ENCODE measurements at regions not wholly inside any gene's neighbourhood (a gene's known extent, or its start where the extent isn't known, plus 50 kb on each side); places are given as distances from the start of the nearest gene placed in this dataset.
A peak's percentile ranks its signal among the peaks of the same experiment; 100 is the strongest.

- H3K79me1 ChIP-seq (ENCODE audit: low read depth in 1 of 2, low read length in 2 of 2) = no peaks in the 10 kb centered on the region
- H4K91ac ChIP-seq (ENCODE audit: insufficient read depth, low read depth, low read length) = no peak overlapping the region; the same call in 1 of the 2 replicates
- H3K4me3 ChIP-seq (ENCODE audit: insufficient read depth, low read depth, low read length) = no peak overlapping the region
- in situ Hi-C loops (cut with MboI; ENCODE audit: low sequenced_read_pairs) (no loop called here), intact Hi-C loops (cut with micrococcal nuclease) (no loop called here), dilution Hi-C loops (cut with HindIII; ENCODE audit: low sequenced_read_pairs, unreplicated experiment) (no loop called here)
- no peak for TF ChIP-seq FOS (IDR thresholded peaks at IDR 0.05; ENCODE audit: low read depth, low read length)
- no peak for TF ChIP-seq RAD21 (IDR thresholded peaks at IDR 0.05; ENCODE audit: low read length)
- TF ChIP-seq, protein P1, sequence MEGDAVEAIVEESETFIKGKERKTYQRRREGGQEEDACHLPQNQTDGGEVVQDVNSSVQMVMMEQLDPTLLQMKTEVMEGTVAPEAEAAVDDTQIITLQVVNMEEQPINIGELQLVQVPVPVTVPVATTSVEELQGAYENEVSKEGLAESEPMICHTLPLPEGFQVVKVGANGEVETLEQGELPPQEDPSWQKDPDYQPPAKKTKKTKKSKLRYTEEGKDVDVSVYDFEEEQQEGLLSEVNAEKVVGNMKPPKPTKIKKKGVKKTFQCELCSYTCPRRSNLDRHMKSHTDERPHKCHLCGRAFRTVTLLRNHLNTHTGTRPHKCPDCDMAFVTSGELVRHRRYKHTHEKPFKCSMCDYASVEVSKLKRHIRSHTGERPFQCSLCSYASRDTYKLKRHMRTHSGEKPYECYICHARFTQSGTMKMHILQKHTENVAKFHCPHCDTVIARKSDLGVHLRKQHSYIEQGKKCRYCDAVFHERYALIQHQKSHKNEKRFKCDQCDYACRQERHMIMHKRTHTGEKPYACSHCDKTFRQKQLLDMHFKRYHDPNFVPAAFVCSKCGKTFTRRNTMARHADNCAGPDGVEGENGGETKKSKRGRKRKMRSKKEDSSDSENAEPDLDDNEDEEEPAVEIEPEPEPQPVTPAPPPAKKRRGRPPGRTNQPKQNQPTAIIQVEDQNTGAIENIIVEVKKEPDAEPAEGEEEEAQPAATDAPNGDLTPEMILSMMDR (conservative IDR thresholded peaks at IDR 0.05; ENCODE audit: low read depth, low read length) = no peak
- TF ChIP-seq MAFK (IDR thresholded peaks at IDR 0.05; ENCODE audit: low read depth, low read length) = no peak
- no peak overlapping the region for H2AK9ac ChIP-seq (replicated peaks; ENCODE audit: low read depth, low read length, poor library complexity)
- peak overlapping the region in 1 of 2 experiments; percentile 27; a peak in 1 of 4 replicates for H4K8ac ChIP-seq (ENCODE audit: low read depth in 2 of 2, low read length in 2 of 2)
- peak overlapping the region; percentile 76 for H3K4ac ChIP-seq (ENCODE audit: low read depth, low read length)
- ATAC-seq (ENCODE audit: low read depth) (no peak), DNase-seq (no peak)
- peaks cover 2% of the 10 kb centered on the region; the same call in 1 of the 2 replicates for H3K9me1 ChIP-seq (ENCODE audit: insufficient read depth, low read length)
- peak overlapping the region; percentile 70; the same call in 1 of the 2 replicates for H2AK5ac ChIP-seq (ENCODE audit: low read depth, low read length)
- no peaks in the 10 kb centered on the region for H3K9me3 ChIP-seq (ENCODE audit: control insufficient read depth, insufficient read depth, low read length)
- peaks cover 3% of the 10 kb centered on the region for H3K4me1 ChIP-seq (ENCODE audit: control insufficient read depth, insufficient read depth, low read length)
- H3K27ac ChIP-seq (ENCODE audit: insufficient read depth, low read length) = peak overlapping the region; percentile 47; the same call in 1 of the 2 replicates
- ChIA-PET CTCF (no interaction called here), POLR2A (ENCODE audit: unreplicated experiment) (no interaction called here)
- no peak overlapping the region for H3K23ac ChIP-seq (ENCODE audit: low read depth, low read length)
- H3K4me2 ChIP-seq (ENCODE audit: low read depth, low read length) = peak overlapping the region; percentile 43; the same call in 1 of the 2 replicates
- no TSS peak for BruUV-seq (replicated peaks)
- no peak overlapping the region for H2BK5ac ChIP-seq (ENCODE audit: low read depth, low read length, poor library complexity, severe bottlenecking)
- peak overlapping the region; percentile 73 for H2BK20ac ChIP-seq (ENCODE audit: low read depth, low read length)
- H3K9ac ChIP-seq (ENCODE audit: low read depth, low read length) = no peak overlapping the region
- no peaks in the 10 kb centered on the region for H4K20me1 ChIP-seq (ENCODE audit: insufficient read depth, low read length)
- peak overlapping the region; percentile 78 for H2BK120ac ChIP-seq (ENCODE audit: low read depth, low read length)
- H3K56ac ChIP-seq (ENCODE audit: extremely low read depth, insufficient read depth, low read length) = no peak overlapping the region
- no peak overlapping the region for H2AFZ ChIP-seq (replicated peaks; ENCODE audit: low read length, poor library complexity)
- peak overlapping the region; percentile 48; the same call in 1 of the 3 replicates for H2BK15ac ChIP-seq (ENCODE audit: low read depth, low read length)
- H3K14ac ChIP-seq (replicated peaks; ENCODE audit: low read depth, low read length) = peak overlapping the region; percentile 57; the same call in 1 of the 2 replicates
- no peaks in the 10 kb centered on the region for H3K27me3 ChIP-seq (ENCODE audit: control insufficient read depth, insufficient read depth, low read length)
- peak overlapping the region; percentile 98 for H3K18ac ChIP-seq (ENCODE audit: low read depth, low read length)
- peak overlapping the region; percentile 94 for H4K5ac ChIP-seq (ENCODE audit: low read depth, low read length)
- no peaks in the 10 kb centered on the region for H3K36me3 ChIP-seq (ENCODE audit: control insufficient read depth, insufficient read depth, low read length)
- WGBS, 2 experiments (ENCODE audit: extremely low coverage in 2 of 2, insufficient read length in 1 of 2) = no CpG with 5 or more reads among the region's 6 CpGs
Observed at GRCh38 chr7:115635876-115636275, 394.7 kb downstream of the TFEC start.
